22Rv1 (cell line): ENCODE measurements at regions not wholly inside any gene's neighbourhood (a gene's known extent, or its start where the extent isn't known, plus 50 kb on each side); places are given as distances from the start of the nearest gene placed in this dataset.

Experiments
- ZFX ChIP-seq: fragments of 450-650 bp; IDR thresholded peaks from 2 replicates; pipeline ENCODE4 v1.6.1; 2017; ENCODE audit warnings: antibody characterized with exemption, borderline replicate concordance
- TF ChIP-seq, protein P1 (sequence below): fragments of 450-650 bp; IDR thresholded peaks from 2 replicates; pipeline ENCODE4 v1.5.1; 2017; ENCODE audit warnings: mild to moderate bottlenecking

DNA sequence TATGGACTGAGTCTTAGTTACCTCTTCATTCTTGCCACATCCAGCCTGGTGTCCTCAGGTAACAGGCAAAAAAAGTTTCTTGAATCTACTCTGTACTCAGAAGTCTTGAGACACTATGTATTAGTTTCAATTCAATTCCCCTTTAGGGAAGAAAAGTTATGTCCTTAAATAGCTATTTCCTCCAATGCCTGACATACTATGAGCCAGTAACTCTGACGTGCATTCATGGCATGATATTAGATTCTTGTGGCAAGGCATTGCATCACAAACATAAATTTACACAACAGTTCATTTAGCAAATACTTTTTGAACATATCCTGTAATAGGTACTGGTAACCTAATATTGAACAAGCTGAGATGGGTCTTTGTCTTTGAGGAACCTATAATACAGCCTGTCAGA, 109.3 kb upstream of the FOXB1 start:
- TF ChIP-seq, protein P1, sequence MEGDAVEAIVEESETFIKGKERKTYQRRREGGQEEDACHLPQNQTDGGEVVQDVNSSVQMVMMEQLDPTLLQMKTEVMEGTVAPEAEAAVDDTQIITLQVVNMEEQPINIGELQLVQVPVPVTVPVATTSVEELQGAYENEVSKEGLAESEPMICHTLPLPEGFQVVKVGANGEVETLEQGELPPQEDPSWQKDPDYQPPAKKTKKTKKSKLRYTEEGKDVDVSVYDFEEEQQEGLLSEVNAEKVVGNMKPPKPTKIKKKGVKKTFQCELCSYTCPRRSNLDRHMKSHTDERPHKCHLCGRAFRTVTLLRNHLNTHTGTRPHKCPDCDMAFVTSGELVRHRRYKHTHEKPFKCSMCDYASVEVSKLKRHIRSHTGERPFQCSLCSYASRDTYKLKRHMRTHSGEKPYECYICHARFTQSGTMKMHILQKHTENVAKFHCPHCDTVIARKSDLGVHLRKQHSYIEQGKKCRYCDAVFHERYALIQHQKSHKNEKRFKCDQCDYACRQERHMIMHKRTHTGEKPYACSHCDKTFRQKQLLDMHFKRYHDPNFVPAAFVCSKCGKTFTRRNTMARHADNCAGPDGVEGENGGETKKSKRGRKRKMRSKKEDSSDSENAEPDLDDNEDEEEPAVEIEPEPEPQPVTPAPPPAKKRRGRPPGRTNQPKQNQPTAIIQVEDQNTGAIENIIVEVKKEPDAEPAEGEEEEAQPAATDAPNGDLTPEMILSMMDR = no peak
- TF ChIP-seq ZFX = no peak
